ENCODE measurements at regions not wholly inside any gene's neighbourhood (a gene's known extent, or its start where the extent isn't known, plus 50 kb on each side); places are given as distances from the start of the nearest gene placed in this dataset.
"Not testable (repeated sequence)": the region's sequence is repeated elsewhere in the genome, so short reads cannot be mapped to it uniquely, and the experiment has no call there.

GRCh38 chr21:18553786-18554185 lies 150.2 kb upstream of the TMPRSS15 start:
- DNase-seq = no peak

DNA sequence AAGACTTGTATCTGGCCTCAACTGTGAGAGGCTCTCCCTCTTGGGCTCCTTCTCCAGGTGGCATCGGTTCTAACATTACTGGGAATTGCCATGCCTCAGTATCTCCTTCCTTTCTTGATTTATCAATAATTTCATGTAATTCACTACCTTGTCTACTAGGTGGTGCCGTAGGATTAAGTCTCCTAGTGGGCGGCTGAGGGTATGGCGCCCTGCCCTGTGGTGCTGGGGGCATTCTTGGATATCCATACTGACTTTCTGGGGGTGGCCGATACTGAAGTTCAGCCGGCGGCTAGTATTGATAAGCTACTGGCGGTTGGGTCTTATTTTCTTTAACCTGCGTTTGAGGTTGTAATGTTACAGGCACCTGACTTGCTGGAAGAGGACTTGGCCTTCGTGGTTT lies 164.2 kb upstream of the TMPRSS15 start:
- DNase-seq = not testable (repeated sequence)

- DNase-seq = no peak
Observed at GRCh38 chr21:18588001-18588662, 184.5 kb upstream of the TMPRSS15 start.

GRCh38 chr21:18601146-18601545 lies 197.6 kb upstream of the TMPRSS15 start:
- no peak for DNase-seq

- no peak for DNase-seq
Observed at GRCh38 chr21:18602711-18603110, 199.1 kb upstream of the TMPRSS15 start.

DNA sequence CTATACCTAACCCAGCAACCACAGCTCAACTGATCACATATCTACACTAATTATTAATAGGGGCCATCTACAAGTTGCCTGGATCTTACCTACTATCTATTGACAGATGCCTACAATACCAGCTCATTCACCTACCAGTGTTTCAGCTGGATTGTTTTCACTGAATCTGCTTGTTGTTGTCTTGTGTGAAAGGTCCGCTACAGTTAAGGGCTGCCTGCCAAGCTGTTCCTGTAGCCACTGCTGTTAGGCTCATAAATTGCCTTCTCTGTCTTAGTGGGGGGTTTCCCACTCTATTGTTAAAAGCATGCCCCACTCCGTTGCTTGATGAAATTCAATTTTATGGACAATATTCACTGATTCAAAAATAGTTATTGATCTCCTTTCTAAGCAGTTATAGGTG lies 199.7 kb upstream of the TMPRSS15 start:
- no peak for DNase-seq

DNA sequence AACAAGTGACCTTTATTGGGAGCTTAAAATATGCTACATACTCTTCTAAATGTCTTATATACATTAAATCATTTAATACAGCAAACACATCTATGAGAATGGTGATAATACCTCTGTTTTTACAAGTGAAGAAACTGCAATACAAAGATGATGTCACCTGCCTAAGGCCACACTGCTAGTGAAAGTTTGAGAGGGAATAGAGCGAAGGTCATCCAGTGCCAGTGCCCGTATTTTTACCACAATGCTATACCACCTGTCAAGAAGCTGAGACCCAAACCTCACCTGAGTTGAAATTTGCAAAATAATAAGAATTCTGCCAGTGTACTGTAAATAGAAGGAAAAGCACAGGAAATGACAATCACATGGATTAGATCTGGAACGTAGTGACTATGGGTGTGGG lies 200.4 kb upstream of the TMPRSS15 start:
- DNase-seq = no peak

DNA sequence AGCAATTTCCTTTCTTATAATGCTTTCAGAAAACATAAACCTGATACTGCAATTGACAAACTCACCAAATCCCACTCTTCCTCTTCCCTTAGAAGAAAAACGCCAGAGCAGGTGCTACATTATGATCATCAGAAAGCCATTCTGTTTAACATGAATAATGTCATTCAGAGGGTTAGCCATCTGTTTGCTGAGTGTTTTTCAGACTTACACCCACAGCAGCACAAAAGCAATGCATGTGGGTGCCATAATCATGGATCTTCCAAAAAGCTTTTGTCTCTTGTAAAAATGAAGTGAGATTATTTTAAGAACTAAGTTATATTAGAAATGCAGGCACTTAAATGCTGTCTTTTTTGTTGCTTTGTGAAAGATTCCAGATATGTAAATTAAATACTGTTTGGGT lies 204.6 kb upstream of the TMPRSS15 start:
- DNase-seq = no peak

DNA sequence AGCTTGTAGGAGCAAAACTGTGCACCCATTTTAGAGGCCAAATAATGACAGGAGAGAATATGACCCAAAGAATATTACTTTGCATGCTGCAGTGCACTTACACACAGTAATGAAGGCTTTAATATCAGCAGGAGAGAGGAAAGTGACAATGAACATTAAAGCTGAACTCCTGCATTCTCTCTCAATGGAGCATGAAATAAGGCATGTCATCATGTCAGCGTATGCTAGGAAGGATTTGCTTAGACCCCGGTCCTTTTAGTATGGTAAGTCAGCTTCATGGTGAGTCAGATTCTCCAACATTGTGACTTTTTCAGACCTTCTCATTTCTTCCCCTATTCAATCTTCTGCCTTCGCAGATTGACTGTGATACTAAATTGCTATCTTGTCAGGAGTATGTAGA lies 210.7 kb upstream of the TMPRSS15 start:
- DNase-seq = no peak

- no peak for DNase-seq
Observed at GRCh38 chr21:18617291-18617690, 213.7 kb upstream of the TMPRSS15 start.

DNA sequence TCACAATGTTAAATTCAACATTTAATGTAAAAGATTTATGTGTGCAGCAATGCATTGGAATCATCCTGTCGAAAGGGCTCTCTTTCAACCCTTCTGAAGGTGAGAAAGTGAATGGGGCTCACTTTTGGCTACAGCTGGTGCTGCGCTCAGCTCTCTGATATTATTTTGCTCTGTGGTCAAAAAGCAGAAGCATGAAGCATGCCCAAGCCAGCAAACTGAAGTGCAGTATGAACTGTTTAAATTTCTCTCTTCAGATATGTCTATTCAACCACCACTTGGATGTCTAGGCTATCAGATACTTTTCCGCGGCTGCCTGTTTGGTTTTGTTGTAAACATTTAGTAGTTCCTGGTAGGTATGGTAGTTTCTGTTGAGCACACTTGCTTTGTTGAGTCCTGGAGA lies 216.9 kb upstream of the TMPRSS15 start:
- DNase-seq = no peak

DNA sequence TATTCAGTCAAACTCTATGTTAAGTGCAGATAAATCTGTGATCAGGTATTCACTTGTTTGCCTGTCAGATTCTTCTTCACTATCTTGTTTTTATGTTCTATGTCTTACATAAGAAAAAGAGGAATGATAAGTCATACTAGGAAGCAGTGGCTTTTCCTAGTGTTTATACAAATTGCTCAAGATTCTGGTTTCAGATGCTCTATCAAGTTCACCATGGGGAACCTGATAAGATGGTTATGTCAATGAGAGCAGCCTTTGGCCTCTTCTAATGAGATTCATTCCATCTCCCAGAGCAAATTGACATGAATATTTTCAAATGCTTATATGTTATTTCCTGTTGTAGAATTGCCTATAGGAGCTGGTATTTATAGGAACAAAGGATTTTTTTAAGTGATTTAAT lies 218.8 kb upstream of the TMPRSS15 start:
- DNase-seq = no peak

DNA sequence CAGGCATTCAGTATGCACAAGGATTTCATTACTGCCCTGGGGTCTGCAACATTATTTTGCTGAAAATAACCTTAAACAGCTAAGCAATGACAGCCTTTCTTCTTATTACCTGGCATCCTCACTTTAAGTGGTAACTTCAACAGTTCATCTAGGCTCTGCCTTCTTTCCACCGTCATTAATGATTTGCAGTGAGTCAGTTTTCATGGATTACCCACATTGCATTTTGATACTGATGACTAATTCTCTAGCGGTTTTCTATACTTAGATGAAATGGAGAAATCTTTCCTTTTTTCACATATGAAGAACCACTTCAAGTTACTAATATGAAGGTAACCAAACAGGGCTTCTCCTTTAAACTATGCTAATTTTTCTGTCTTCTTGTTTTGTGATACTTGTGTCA lies 226.9 kb upstream of the TMPRSS15 start:
- no peak for DNase-seq

DNA sequence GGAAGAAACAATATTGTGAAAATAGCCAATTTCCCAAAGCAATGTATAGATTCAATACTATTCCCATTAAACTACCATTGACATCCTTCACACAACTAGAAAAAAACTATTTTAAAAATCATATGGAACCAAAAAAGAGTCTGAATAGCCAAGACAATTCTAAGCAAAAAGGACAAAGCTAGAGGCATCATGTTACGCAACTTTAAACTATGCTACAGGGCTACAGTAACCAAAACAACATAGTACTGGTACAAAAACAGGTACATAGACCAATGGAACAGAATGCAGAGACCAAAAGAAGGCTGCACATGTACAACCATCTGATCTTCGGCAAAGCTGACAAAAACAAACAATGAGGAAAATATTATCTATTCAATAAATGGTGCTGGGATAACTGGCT lies 233.3 kb upstream of the TMPRSS15 start:
- no peak for DNase-seq

DNA sequence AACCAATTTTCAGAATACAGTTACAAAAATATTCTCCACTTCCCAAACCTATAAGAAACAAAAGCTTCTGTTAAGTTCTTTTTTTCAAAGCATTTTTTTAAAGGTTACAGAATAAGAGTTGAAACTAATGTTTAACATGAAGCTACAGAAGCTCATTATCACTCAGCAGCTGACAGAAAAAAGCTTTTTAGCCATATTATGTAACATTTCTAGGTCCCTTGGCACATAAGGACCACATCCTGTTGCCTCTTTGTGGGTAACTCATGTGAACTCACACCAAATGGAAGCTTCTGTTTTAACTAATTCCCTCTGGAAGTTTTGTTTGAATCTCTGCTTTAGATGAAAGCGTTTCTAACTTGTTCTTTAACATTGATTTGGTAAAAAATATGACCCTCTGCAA lies 242.5 kb upstream of the TMPRSS15 start:
- no peak for DNase-seq

- no peak for DNase-seq
Observed at GRCh38 chr21:18655931-18656330, 252.3 kb upstream of the TMPRSS15 start.

DNA sequence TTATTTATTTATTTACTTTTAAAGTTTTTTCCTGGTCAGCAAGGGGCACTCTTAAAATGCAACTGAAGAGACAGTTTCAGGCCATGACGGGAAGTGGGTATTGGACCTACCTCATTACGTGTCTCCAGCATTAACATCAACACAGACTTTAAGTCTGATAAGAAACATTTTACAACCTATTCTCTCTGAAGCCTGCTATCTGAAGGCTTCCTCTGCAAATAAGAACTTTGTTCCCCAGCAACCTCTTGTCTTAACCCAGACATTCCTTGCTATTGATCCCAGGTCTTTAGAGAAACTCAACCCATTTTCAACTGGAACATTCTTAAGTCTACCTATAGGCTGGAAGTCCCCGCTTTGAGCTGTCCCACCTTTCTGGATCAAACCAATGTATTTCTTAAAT lies 258.3 kb upstream of the TMPRSS15 start:
- DNase-seq = no peak

DNA sequence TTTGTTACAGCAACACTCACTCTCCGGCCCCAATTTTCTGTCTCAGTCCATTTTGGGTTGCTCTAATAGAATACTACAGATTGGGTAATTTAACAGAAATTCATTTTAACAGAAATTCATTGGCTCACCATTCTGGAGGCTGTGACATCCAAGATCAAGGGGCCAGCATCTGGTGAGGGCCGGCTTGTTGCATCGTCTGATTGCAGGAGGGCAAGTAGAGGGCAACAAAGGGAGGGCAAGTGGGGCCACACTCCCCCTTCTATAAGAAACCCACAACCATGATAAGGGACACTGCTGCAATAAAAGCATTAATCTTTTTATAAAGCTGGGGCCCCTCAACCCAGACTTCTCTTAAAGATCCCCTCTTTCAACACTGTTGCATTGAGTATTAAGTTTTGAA lies 260.1 kb upstream of the TMPRSS15 start:
- DNase-seq = no peak

DNA sequence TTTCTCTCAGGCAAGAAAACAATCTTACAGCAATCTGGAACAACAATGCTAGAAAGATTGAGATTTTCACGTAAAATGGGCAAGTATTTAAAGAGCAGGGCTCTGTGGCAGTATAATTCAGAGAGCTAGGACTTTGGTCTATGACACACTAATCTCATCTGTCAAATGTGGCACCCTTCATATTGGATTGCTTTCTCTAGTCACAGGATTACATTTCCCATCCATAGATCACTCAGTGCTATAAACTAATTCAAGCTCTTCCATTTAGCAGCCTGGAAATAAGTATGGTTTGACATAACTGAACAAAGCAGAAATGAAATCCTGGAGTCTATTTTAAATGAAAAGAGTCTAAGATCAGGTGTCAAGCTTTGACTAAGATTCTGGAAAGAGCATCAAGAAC lies 263.1 kb upstream of the TMPRSS15 start:
- no peak for DNase-seq

DNA sequence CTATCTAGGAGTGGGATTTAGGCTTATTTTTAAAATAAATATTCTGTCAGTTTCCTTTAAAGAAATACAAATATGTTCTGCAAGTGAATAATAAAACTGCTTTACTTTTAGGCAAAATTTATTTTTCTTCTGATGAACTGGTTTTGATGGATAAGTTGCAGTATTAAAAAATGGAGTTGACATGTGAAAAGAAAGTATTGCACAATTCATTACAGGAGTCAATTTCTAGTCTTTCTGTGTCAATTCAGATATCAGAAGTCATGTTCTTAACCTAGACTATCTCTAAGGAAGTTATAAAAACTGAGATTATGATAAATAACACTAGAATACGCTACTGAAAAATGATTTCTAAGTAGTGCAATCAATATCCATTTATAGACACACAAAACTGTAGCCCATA lies 270.2 kb upstream of the TMPRSS15 start:
- DNase-seq = no peak

GRCh38 chr21:18677632-18678031 lies 274.0 kb upstream of the TMPRSS15 start:
- no peak for DNase-seq

DNA sequence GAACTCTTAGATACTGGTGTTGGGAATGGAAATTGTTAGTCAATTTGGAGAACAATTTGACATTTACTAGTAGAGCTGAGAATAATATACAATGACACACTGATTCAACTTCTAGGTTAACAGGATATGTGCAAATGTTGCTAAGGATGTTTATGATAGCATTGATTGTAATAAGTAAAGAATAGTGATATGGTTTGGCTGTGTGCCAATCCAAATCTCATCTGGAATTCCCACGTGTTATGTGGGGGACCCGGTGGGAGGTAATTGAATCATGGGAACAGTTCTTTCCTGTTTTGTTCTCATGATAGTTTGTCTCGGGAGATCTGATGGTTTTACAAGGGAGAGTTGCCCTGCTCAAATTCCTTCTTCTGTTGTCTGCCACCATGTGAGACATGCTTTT lies 302.4 kb upstream of the TMPRSS15 start:
- no peak for DNase-seq

DNA sequence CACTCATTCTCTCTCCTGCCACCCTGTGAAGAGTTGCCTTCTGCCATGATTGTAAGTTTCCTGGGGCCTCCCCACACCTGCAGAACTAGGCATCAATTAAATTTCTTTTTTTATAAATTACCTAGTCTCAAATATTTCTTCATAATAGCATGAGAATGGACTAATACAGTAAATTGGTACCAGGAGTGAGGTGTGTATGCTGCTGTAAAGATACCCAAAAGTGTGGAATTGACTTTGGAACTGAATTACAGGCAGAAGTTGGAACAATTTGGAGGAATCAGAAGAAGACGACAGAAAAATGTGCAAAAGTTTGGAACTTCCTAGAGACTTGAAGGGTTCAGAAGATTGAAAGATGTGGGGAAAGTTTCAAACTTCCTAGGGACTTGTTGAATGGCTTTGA lies 308.1 kb upstream of the TMPRSS15 start:
- no peak for DNase-seq

DNA sequence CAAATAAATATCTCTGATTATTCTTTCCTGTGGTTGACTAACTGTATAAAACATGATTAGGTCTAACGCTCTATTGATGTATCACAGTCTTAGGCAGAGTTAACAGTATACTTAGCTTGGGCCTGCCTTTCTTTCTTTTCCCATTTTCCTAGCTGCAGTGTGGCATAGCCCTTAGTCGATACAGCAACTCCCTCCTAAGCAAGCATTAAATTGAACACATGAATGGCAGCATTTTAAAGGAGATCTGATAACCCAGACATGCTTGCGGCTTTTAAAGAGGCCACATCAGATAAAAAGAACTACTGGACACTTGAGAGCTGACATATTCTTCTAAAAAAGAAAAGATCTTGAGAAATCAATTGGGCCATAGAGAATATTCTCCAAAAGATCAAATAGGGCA lies 312.0 kb upstream of the TMPRSS15 start:
- no peak for DNase-seq

DNA sequence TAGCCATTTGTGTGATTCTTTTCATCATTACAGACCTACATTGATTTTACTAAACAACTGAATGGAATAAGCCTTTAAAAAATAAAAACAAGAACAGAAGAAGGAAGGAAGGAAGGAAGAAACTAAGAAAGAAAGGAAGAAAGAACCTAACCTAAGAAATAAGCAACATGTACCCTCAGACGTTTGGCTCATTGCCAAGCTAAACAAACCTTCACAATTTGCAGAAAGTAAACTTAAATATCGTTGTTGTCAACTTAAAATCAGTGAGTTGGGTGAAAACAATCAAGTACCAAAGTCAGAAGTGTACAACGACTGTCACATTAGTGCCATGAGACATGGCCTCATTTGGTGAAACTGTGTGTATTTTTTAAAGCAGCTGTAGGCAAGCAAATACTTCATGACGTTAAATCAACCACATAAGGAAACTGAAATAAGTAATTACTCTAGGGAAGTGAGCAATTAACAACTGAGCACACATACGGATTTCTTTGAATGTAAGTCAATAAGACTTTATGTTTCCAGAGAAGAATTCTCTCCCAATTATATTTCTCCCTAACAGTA lies 313.1 kb upstream of the TMPRSS15 start:
- no peak for DNase-seq
